Left ventricle myocardium inferior (tissue), 1 donor: ENCODE measurements at regions not wholly inside any gene's neighbourhood (a gene's known extent, or its start where the extent isn't known, plus 50 kb on each side); places are given as distances from the start of the nearest gene placed in this dataset.
A peak's percentile ranks its signal among the peaks of the same experiment; 100 is the strongest.

ENCODE experiments used
- DNase-seq: peaks from one replicate; pipeline ENCODE4 v3.0.0-alpha.2; 2020
- H3K27ac ChIP-seq: fragments of 200-600 bp; replicated peaks from 2 replicates; pipeline ENCODE4 v1.8.0; 2021
- H3K27me3 ChIP-seq: fragments of 200-600 bp; 2 replicates; pipeline ENCODE4 v1.8.0; 2021; ENCODE audit warnings: low read depth
- H3K36me3 ChIP-seq: fragments of 200-600 bp; 2 replicates; pipeline ENCODE4 v1.8.0; 2021
- H3K4me1 ChIP-seq: fragments of 200-600 bp; 2 replicates; pipeline ENCODE4 v1.8.0; 2021
- H3K4me3 ChIP-seq: fragments of 200-600 bp; 2 replicates; pipeline ENCODE4 v1.8.0; 2021; ENCODE audit warnings: mild to moderate bottlenecking, moderate library complexity
- H3K9me3 ChIP-seq: fragments of 200-600 bp; replicated peaks from 2 replicates; pipeline ENCODE4 v1.8.0; 2021
- intact Hi-C: fragments of 100-400 bp; cut with micrococcal nuclease; formaldehyde crosslinking; loops from one replicate; pipeline ENCODE4 v1.11.0; 2022
- TF ChIP-seq, protein P1 (sequence below): fragments of 200-600 bp; IDR thresholded peaks from 2 replicates; pipeline ENCODE4 v1.8.0; 2021; ENCODE audit warnings: antibody characterized with exemption, mild to moderate bottlenecking, borderline replicate concordance
- donor health status: DM: no; HTN: yes; CAD: no; lungs with severe emphysema.

DNA sequence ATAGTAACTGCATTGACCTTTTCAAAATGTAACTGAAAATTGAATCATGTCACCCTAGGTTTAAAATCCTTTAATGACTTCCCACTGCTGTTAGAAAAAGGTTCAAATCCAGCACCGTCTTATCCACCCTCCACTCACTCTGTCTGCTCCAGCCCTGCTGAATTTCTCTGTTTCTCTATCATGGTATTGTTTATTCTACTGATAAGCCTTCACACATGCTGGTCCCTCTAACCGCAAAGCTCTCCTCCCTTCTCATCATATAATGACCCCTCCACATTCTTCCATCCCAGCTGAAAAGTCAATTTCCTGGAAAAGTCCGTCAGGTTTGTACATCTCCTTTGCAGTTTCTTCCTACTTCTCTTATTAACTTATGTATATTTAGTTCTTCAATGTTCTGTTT, 389.2 kb upstream of the F9 start:
- no peak overlapping the region for H3K27ac ChIP-seq
- no peaks in the 10 kb centered on the region for H3K9me3 ChIP-seq
- DNase-seq: no peak
- TF ChIP-seq, protein P1, sequence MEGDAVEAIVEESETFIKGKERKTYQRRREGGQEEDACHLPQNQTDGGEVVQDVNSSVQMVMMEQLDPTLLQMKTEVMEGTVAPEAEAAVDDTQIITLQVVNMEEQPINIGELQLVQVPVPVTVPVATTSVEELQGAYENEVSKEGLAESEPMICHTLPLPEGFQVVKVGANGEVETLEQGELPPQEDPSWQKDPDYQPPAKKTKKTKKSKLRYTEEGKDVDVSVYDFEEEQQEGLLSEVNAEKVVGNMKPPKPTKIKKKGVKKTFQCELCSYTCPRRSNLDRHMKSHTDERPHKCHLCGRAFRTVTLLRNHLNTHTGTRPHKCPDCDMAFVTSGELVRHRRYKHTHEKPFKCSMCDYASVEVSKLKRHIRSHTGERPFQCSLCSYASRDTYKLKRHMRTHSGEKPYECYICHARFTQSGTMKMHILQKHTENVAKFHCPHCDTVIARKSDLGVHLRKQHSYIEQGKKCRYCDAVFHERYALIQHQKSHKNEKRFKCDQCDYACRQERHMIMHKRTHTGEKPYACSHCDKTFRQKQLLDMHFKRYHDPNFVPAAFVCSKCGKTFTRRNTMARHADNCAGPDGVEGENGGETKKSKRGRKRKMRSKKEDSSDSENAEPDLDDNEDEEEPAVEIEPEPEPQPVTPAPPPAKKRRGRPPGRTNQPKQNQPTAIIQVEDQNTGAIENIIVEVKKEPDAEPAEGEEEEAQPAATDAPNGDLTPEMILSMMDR: no peak
- intact Hi-C loops: no loop called here
- H3K4me3 ChIP-seq: no peak overlapping the region
- no peaks in the 10 kb centered on the region for H3K27me3 ChIP-seq
- no peaks in the 10 kb centered on the region for H3K36me3 ChIP-seq
- no peaks in the 10 kb centered on the region for H3K4me1 ChIP-seq

DNA sequence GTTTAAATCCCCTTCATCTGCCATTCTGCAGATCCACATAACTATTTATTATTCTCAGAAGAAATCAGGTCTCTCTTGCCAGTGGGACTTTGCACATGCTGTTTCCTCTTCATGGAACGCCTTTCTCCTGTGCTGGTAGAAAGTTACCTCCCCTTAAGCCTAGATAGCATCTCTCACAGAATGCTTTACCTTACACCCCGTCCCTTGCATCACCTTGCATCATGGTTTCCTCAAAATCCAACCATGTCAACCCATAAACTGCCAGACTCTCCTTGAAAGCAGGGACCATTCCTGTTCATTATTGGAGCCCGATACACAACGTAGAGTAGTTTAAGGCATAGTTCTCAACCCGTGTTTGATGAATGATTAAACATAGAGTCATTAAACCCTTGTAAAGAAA, 396.2 kb upstream of the F9 start:
- TF ChIP-seq, protein P1: no peak
- DNase-seq: no peak
- Histone ChIP-seq H3K4me3 (no peak overlapping the region), H3K4me1 (no peaks in the 10 kb centered on the region), H3K27ac (no peak overlapping the region), H3K27me3 (no peaks in the 10 kb centered on the region), H3K9me3 (no peaks in the 10 kb centered on the region), H3K36me3 (no peaks in the 10 kb centered on the region)
- intact Hi-C loops: no loop called here

DNA sequence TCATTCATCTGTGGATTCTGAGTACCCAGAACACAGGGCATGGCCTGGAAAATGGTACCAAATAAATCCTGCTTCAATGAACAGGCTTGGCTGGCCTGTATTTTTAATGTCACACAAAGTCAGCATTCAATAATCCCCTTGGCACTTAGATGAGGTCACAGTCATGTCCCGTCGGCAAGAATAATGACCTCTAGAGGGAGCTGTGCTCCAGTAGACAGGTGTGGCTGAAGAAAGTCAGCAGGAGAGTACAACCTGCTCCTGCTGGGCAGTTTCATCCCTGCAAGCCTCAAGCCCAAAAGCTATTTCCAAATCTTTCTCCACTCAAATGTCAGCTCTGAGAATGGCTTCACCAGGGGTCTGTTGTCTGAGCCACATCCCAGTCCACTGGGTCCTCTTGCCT, 404.0 kb upstream of the F9 start:
- no peaks in the 10 kb centered on the region for H3K9me3 ChIP-seq
- TF ChIP-seq, protein P1: peak; percentile 47
- no peaks in the 10 kb centered on the region for H3K4me1 ChIP-seq
- DNase-seq: no peak
- H3K36me3 ChIP-seq: no peaks in the 10 kb centered on the region
- H3K27ac ChIP-seq: no peak overlapping the region
- no peak overlapping the region for H3K4me3 ChIP-seq
- intact Hi-C loops: no loop called here
- H3K27me3 ChIP-seq: no peaks in the 10 kb centered on the region

DNA sequence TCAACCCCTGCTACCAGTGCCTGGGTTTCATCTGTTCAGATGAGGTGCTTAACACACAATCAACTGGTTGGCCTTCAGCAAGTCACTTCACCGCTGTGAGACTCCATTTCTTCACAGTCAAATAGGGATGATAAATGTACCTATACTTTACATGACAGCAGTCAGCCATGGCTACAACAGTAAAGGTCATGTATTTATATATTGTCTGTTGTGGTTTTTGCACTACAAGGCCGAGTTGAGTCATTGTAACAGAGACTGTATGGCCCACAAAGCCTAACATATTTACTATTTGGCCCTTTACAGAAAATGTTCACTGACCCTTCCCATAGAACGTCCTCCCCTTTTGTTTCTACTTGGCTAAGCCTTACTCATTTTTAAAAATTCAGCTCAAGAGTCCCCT, 404.6 kb upstream of the F9 start:
- Histone ChIP-seq H3K36me3 (no peaks in the 10 kb centered on the region), H3K9me3 (no peaks in the 10 kb centered on the region), H3K27ac (no peak overlapping the region), H3K4me1 (no peaks in the 10 kb centered on the region), H3K4me3 (no peak overlapping the region), H3K27me3 (no peaks in the 10 kb centered on the region)
- intact Hi-C loops: no loop called here
- no peak for DNase-seq
- TF ChIP-seq, protein P1: no peak

DNA sequence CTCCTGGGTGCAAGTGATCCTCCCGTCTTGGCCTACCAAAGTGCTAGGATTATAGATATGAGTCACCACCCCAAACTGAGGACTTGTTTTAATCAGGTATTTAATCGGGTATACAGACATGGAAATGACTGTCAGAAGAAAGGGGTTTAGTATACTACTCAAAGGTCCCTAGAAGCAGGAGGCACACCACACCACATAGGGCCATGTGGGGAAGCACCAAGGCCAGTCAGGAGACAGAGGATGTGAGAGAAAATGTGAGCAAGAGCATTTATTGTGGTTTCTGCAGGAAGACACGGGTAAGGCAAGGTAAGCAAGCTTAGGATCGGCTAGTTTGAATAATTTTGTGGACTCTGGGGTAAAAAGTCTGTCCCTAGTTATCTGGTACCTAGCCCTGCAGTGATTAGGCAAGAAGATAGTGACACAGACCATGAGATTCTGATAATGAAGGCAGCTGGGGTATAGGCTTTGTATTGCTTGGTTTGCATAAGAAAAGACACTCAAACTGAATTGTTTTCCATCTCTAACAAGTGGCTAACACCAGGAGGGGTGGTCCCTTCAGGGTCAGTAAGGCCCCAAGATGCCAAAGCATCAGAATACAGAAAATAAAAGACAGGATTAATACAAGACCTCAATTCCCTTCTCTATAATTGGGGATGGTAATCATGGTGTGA, 408.8 kb upstream of the F9 start:
- Histone ChIP-seq H3K4me1 (no peaks in the 10 kb centered on the region), H3K27ac (no peak overlapping the region), H3K36me3 (no peaks in the 10 kb centered on the region), H3K4me3 (no peak overlapping the region), H3K27me3 (no peaks in the 10 kb centered on the region), H3K9me3 (no peaks in the 10 kb centered on the region)
- DNase-seq: no peak
- TF ChIP-seq, protein P1: no peak
- intact Hi-C loops: no loop called here
